ENCODE measurements at regions not wholly inside any gene's neighbourhood (a gene's known extent, or its start where the extent isn't known, plus 50 kb on each side); places are given as distances from the start of the nearest gene placed in this dataset.

GRCh38 chr1:163013826-163014600 is 55.1 kb upstream of the RGS4 start:
- no peak for DNase-seq

GRCh38 chr1:163006051-163006834 is 62.9 kb upstream of the RGS4 start:
- no peak for DNase-seq

GRCh38 chr1:162997499-162998285 is 71.5 kb upstream of the RGS4 start:
- DNase-seq, result no peak

GRCh38 chr1:162996261-162996660 is 72.9 kb upstream of the RGS4 start:
- no peak for DNase-seq

GRCh38 chr1:162994921-162995320 is 74.2 kb upstream of the RGS4 start:
- no peak for DNase-seq

GRCh38 chr1:162993846-162994245 is 75.3 kb upstream of the RGS4 start:
- DNase-seq, result no peak

- DNase-seq, result no peak
Measured at GRCh38 chr1:162992945-162993344, 76.2 kb upstream of the RGS4 start.

- DNase-seq, result no peak
Measured at GRCh38 chr1:162991444-162991843, 77.7 kb upstream of the RGS4 start.

- no peak for DNase-seq
Measured at GRCh38 chr1:162990665-162991064, 78.5 kb upstream of the RGS4 start.

- DNase-seq, result no peak
Measured at GRCh38 chr1:162988869-162989268, 80.3 kb upstream of the RGS4 start.

GRCh38 chr1:162987866-162988265 is 81.3 kb upstream of the RGS4 start:
- DNase-seq, result no peak

- DNase-seq, result no peak
Measured at GRCh38 chr1:162985816-162986435, 83.2 kb upstream of the RGS4 start.

- no peak for DNase-seq
Measured at GRCh38 chr1:162984699-162985098, 84.5 kb upstream of the RGS4 start.

GRCh38 chr1:162983671-162984425 is 85.3 kb upstream of the RGS4 start:
- no peak for DNase-seq

GRCh38 chr1:162982364-162982763 is 86.8 kb upstream of the RGS4 start:
- DNase-seq, result no peak

GRCh38 chr1:162977944-162978568 is 91.1 kb upstream of the RGS4 start:
- no peak for DNase-seq

- DNase-seq, result no peak
Measured at GRCh38 chr1:162976628-162977027, 92.5 kb upstream of the RGS4 start.

GRCh38 chr1:162974810-162975209 is 94.4 kb upstream of the RGS4 start:
- DNase-seq, result no peak

- DNase-seq, result no peak
Measured at GRCh38 chr1:162973381-162973795, 95.8 kb upstream of the RGS4 start.

GRCh38 chr1:162972773-162973172 is 96.4 kb upstream of the RGS4 start:
- no peak for DNase-seq

Measured in hypothalamus (tissue), 51 donors.